Stimulated activated memory B cell treated with anti-CD40 and anti-IgM and Interleukin-4, amounts not matched to agents 10 μg/mL and 1 μg/mL and 100 μg/mL, for 72 hours (primary cell): ENCODE measurements at regions not wholly inside any gene's neighbourhood (a gene's known extent, or its start where the extent isn't known, plus 50 kb on each side); places are given as distances from the start of the nearest gene placed in this dataset.

Experiments
- ATAC-seq: fragments of 150-1000 bp; cut with Tn5 transposase; 2 replicates; pipeline ENCODE4 v1.10.0; 2021
- H3K27ac Mint-ChIP-seq: one replicate; pipeline ENCODE4 v1.8.0; 2022; ENCODE audit warnings: mild to moderate bottlenecking, mixed read lengths
- H3K27me3 Mint-ChIP-seq: one replicate; pipeline ENCODE4 v1.8.0; 2022; ENCODE audit warnings: mixed read lengths
- H3K36me3 Mint-ChIP-seq: one replicate; pipeline ENCODE4 v1.8.0; 2022; ENCODE audit warnings: mixed read lengths
- H3K4me1 Mint-ChIP-seq: one replicate; pipeline ENCODE4 v1.8.0; 2022; ENCODE audit warnings: mixed read lengths
- H3K4me3 Mint-ChIP-seq: one replicate; pipeline ENCODE4 v1.8.0; 2022; ENCODE audit warnings: mild to moderate bottlenecking, moderate library complexity, mixed read lengths
- H3K9me3 Mint-ChIP-seq: one replicate; pipeline ENCODE4 v1.8.0; 2022; ENCODE audit warnings: mixed read lengths

DNA sequence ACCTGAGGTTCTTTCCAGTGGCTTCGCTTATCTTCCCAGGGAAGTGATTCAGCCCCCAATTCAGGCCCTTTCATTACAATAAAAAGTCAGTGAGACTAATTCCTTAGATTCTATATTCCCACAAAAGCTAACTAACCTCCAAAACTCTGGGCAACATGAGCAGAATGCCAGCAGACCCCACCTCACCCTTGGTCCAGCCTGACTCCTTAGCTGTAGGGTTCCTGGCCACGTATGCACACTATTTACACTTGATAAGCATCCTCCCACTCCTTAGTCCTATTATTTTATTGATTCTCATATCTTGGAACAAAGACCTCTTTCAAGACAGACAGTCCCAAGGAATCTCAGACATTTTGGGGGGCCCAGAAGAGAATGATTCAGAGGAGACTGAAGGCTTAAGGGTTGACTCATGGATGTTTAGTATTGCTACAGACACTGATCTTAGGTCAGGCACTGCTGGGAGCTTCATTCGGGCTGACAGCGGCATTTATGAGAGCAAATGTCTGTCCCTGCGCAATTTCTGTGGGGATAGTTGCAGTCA, 162.6 kb upstream of the GDF10 start:
- no peak for ATAC-seq
- Mint-ChIP-seq H3K27me3 (no peaks in the 10 kb centered on the region), H3K36me3 (no peaks in the 10 kb centered on the region), H3K27ac (no peak overlapping the region), H3K9me3 (no peaks in the 10 kb centered on the region), H3K4me1 (peaks cover 8% of the 10 kb centered on the region), H3K4me3 (no peak overlapping the region)

DNA sequence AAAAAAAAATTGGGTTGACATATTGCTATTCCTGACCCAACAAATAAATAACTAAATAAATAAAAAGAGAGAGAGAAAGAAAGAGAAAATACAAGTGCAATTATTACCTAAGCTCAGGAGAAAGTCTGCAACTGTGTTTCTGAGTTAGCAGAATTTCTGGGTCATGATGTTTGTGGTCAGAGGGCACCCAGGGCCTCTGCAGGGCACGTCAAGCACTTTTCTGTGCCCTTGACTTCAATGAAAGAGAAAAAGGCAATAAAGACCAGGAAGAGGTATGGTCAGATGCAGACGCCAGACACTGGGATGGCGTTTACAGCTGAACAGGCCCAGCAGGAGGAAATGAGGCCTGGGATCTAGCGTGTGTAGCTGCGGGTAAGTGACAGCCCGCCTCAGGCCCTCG, 160.9 kb upstream of the GDF10 start:
- H3K9me3 Mint-ChIP-seq: no peaks in the 10 kb centered on the region
- peaks cover 3% of the 10 kb centered on the region for H3K4me1 Mint-ChIP-seq
- no peak for ATAC-seq
- no peaks in the 10 kb centered on the region for H3K36me3 Mint-ChIP-seq
- H3K4me3 Mint-ChIP-seq: no peak overlapping the region
- peaks cover 11% of the 10 kb centered on the region for H3K27me3 Mint-ChIP-seq
- H3K27ac Mint-ChIP-seq: no peak overlapping the region

DNA sequence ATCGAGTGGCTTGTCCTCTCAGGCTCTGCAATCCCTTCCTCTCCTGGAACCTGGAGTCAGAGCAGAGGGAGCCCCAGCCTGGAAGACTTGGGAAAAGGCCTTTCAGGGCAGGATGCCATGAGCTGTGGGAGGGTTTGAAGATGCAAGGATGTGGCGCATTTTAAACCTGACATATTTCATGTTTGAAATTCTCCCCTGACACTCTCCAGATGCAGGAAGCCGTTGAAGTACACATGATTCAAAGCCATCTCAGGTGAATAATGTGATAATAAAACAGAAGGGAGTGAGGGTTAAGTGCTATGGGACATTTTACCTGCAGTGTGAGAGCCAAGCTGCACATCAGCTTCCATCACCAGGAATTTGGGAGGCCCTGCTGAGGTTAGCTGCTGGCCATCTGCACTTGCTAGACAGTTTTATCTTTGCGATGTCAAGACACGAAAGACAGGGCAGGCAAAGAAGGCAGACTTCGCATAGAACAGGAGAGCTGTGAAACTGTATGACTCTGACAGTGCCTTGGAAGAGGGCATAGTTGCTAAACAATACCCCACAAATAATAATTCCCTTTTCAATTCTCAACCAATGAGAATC, 159.1 kb upstream of the GDF10 start:
- Mint-ChIP-seq H3K9me3 (no peaks in the 10 kb centered on the region), H3K27ac (no peak overlapping the region), H3K4me1 (no peaks in the 10 kb centered on the region), H3K36me3 (no peaks in the 10 kb centered on the region), H3K27me3 (peaks cover 12% of the 10 kb centered on the region), H3K4me3 (no peak overlapping the region)
- ATAC-seq: no peak

DNA sequence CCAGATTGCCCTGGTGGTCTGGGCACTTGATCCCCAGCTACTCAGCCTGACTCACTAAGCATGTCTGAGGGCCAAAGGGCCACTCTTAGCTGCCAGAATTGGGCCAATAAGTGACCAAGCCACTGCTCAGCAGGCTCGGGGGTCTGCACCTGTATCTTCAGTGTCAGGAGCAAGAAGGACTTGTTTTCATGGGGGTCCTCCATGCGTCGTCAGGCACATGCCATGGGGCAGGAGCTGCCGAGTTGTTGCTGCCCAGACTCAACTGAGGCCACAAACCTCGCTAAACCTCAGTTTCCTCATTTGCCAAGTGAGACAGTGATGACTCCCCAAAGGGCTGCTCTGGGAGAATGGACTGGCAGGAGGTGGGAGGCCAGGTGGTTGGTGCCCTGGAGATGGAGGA, 158.6 kb upstream of the GDF10 start:
- no peak for ATAC-seq
- Mint-ChIP-seq H3K27ac (no peak overlapping the region), H3K4me1 (no peaks in the 10 kb centered on the region), H3K9me3 (no peaks in the 10 kb centered on the region), H3K4me3 (no peak overlapping the region), H3K36me3 (no peaks in the 10 kb centered on the region), H3K27me3 (peaks cover 12% of the 10 kb centered on the region)

DNA sequence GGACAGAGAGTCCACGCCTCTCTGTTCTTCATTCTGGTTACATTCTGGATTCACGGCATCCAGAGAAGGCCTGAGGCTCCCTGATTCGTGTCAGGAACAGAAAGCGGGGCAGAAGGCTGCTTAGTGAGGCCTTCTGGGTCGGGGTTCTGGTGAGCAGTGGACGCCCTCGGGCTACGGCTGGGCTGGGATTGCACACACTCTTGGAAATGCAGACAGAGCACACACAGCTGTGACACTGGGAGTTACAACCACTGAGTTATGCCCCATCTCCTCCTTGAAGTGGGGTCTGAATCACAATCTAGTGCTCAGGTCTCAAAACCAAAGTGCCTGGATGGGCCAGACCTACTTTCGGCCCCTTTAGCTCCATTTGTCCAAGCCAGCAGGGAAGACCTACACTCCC, 156.9 kb upstream of the GDF10 start:
- no peak for ATAC-seq

DNA sequence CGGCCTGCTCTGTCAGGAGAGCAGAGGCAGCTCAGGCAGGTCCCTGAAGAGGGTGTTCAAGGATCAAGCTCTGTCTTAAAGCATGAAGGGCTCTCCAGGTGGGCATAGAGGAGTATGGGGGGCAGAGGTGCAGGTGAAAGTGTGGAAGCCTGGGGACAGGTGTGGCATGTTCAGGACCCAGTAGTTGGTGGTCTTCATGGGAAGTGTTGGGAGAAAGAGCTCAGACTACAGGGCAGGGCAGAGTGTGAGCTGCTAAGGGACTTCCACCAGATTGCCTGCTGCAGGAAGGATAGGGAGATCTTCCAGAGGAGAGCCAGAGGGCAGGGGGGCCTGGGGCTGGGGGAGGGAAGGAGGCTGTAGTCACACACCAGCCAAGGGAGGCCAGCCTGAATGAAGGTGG, 156.5 kb upstream of the GDF10 start:
- Mint-ChIP-seq H3K4me3 (no peak overlapping the region), H3K27ac (no peak overlapping the region), H3K9me3 (no peaks in the 10 kb centered on the region), H3K36me3 (no peaks in the 10 kb centered on the region), H3K4me1 (no peaks in the 10 kb centered on the region), H3K27me3 (peaks cover 12% of the 10 kb centered on the region)
- ATAC-seq: no peak

More for the DNA sequence above, 156.9 kb upstream of the GDF10 start:
- Mint-ChIP-seq H3K9me3 (no peaks in the 10 kb centered on the region), H3K4me1 (no peaks in the 10 kb centered on the region), H3K27ac (no peak overlapping the region), H3K4me3 (no peak overlapping the region), H3K36me3 (no peaks in the 10 kb centered on the region), H3K27me3 (peaks cover 12% of the 10 kb centered on the region)

DNA sequence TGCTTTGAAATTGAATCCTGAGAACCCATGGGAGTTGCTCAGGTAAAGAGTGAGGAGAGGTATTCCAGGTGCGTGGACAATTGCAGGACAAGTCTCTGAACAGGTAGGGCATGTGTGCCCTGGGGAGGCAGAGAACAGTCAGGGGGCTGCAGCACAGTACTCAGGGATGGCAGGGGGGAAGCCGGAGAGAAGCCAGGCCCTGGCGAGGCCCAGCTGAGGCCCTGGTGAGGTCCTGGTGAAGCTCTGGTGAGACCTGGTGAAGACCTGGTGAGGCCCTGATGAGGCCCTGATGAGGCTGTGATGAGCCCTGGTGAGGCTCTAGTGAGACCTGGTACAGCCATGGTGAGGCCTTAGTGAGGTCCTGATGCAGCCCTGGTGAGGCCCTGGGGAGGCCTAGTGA, 155.5 kb upstream of the GDF10 start:
- H3K36me3 Mint-ChIP-seq: no peaks in the 10 kb centered on the region
- ATAC-seq: peak; percentile 31
- H3K27me3 Mint-ChIP-seq: peaks cover 12% of the 10 kb centered on the region
- H3K4me3 Mint-ChIP-seq: no peak overlapping the region
- no peak overlapping the region for H3K27ac Mint-ChIP-seq
- no peaks in the 10 kb centered on the region for H3K4me1 Mint-ChIP-seq
- H3K9me3 Mint-ChIP-seq: no peaks in the 10 kb centered on the region

DNA sequence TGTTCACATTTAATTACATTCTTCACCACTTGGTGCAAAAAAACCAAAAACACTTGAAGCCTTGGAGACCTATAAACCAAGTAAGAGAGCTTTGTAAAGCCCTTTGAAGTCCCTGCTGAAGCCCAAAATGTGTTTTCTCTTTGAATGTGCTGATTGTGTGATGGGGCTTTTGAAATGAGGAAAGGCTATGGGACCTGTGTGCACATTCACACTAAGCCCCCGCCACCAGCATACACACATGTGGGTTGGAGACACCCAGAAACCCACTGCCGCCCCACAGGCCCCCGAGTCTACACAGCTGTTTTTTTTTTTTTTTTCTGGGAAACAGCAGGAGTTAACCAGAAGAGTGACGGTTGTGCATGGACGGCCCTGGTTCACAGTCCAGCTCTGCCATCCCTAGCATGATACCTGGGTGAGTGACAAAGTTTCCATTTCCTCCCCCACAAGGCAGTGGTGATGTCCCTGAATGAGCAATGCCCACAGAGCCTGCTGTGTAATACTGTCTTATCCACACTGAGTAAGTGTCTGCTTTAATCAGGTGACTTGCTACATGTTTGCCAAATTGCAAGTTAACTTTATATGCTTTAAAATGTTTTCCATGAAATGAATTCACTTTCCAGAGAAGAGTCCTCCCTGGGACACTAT, 154.6 kb upstream of the GDF10 start:
- Mint-ChIP-seq H3K27me3 (peaks cover 12% of the 10 kb centered on the region), H3K27ac (no peak overlapping the region), H3K4me1 (no peaks in the 10 kb centered on the region), H3K36me3 (no peaks in the 10 kb centered on the region), H3K9me3 (no peaks in the 10 kb centered on the region), H3K4me3 (no peak overlapping the region)
- ATAC-seq: no peak

DNA sequence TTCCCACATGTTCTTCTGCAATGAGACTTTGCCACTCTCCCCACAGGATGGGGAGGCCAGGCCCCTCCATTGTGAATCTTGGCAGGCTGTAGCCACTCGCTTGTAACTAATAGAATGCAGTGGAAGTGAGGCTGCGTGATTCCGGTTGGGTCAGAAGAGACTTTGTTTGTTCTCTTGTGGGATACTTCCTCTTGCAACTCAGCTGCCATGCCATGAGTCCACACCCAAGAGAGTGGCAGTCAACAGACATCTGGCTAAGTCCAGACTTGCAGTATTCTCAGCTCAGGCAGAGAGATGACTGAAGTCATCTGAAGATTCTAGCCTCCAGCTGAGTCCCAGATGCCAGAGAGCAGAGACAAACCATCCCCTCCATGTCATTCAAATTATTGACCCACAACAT, 153.4 kb upstream of the GDF10 start:
- Mint-ChIP-seq H3K4me3 (no peak overlapping the region), H3K36me3 (no peaks in the 10 kb centered on the region), H3K9me3 (no peaks in the 10 kb centered on the region), H3K4me1 (no peaks in the 10 kb centered on the region), H3K27ac (no peak overlapping the region), H3K27me3 (peaks cover 12% of the 10 kb centered on the region)
- ATAC-seq: no peak

DNA sequence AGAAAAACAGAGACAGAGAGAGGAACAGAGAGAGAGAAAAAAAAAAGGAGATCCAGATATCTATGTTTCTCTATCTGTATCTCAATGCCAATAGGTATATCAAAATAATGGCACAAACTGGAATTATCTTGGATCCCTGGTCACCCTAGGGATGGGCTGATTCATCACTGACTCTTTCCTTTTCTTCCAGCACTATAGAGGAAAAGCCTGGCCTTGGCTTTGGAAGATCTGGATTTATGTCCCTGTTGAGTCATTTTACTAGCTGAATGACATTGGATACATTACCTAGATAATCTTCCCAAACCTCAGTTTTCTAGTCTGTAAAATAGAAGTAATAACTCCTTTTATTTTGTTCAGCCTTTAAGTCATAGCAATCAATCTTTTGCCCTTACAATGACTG, 152.8 kb upstream of the GDF10 start:
- Mint-ChIP-seq H3K4me1 (no peaks in the 10 kb centered on the region), H3K27ac (no peak overlapping the region), H3K36me3 (no peaks in the 10 kb centered on the region), H3K9me3 (no peaks in the 10 kb centered on the region), H3K4me3 (no peak overlapping the region), H3K27me3 (peaks cover 12% of the 10 kb centered on the region)
- ATAC-seq: no peak

DNA sequence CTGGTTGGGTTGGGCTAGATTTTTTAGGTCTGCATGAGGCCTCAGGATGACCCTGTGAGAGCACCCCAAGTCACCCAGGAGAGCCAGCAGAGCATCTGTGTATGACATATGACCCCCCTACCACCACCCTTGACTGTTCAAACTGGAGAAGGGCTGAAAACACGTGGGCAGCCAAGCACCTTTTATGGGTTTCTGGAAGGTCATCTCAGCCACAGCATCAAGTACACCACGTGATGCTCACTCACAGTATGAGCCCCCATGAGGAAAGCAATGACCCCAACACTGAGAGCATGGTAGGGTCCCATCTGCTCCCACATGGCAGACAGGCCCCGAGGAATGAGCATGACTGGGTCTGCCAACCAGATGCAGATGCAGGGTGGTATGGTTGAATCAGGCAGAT, 149.4 kb upstream of the GDF10 start:
- H3K27ac Mint-ChIP-seq: no peak overlapping the region
- no peaks in the 10 kb centered on the region for H3K4me1 Mint-ChIP-seq
- H3K36me3 Mint-ChIP-seq: peaks cover 5% of the 10 kb centered on the region

DNA sequence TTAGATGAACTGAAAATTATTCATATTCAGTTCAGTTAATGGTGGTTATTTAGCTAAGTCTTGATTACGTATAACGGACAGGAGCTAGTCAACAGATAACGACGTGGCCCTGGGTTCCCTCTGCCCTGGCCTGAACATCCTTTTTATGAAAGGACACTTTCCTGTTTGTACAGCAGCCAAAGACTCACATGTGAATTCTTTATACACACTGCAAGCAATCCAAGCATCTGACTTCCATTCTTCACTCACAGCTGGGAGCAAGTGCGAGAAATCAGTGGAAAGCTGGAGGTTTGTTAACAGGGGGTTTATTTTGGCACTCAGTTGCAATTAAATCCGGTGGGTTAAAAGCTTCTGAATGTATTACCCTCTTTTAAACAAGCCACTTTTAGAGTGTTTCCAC, 148.1 kb upstream of the GDF10 start:
- peaks cover 10% of the 10 kb centered on the region for H3K9me3 Mint-ChIP-seq
- H3K4me1 Mint-ChIP-seq: no peaks in the 10 kb centered on the region
- no peak for ATAC-seq
- no peak overlapping the region for H3K27ac Mint-ChIP-seq
- no peak overlapping the region for H3K4me3 Mint-ChIP-seq
- peaks cover 15% of the 10 kb centered on the region for H3K27me3 Mint-ChIP-seq
- peaks cover 5% of the 10 kb centered on the region for H3K36me3 Mint-ChIP-seq

More for the DNA sequence above, 149.4 kb upstream of the GDF10 start:
- peaks cover 14% of the 10 kb centered on the region for H3K27me3 Mint-ChIP-seq
- H3K4me3 Mint-ChIP-seq: no peak overlapping the region
- ATAC-seq: peak; percentile 10
- peaks cover 6% of the 10 kb centered on the region for H3K9me3 Mint-ChIP-seq

DNA sequence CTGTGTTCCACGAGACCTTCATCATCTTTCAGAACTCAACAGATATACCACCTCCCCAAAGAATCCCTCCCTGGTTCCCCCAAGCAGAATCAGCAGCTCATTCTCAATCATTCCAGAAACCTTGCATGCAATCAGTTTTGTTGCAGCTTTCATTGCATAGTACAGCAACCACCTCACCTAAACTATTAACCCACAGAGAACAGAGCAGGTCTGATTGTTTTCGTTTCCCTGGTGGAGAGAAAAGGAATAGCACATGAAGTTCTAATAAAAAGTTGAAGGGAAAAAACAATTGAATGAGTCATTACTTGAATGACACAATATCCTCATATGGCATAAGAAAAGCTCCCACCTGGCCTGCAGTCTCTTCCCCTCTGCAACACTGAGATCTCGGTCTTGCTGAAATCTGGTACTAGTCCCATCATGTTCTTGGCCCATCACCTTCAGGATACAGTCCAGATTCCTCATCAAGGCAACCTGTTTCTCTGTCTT, 147.1 kb upstream of the GDF10 start:
- peaks cover 5% of the 10 kb centered on the region for H3K36me3 Mint-ChIP-seq
- no peaks in the 10 kb centered on the region for H3K4me1 Mint-ChIP-seq
- H3K4me3 Mint-ChIP-seq: no peak overlapping the region
- H3K9me3 Mint-ChIP-seq: peaks cover 10% of the 10 kb centered on the region
- H3K27me3 Mint-ChIP-seq: peaks cover 25% of the 10 kb centered on the region
- H3K27ac Mint-ChIP-seq: no peak overlapping the region
- no peak for ATAC-seq

DNA sequence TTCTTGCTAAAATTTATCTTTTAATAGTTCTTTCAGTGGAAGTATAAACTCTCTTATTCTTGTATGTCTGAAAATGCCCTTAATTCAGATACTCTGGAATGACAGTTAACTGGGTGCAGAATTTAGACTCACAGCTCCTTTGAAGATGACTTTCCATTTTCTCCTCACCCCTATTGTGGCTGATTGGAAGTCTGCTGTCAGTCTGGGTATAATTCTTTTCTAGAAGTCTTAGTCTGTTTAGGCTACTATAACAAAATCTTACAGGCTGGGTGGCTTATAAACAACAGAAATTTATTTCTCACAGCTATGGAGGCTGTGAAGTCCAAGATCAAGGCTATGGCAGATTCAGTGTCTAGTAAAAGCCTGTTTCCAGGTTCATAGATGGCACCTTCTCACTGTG, 145.2 kb upstream of the GDF10 start:
- Mint-ChIP-seq H3K27ac (no peak overlapping the region), H3K36me3 (peaks cover 5% of the 10 kb centered on the region), H3K27me3 (peaks cover 33% of the 10 kb centered on the region), H3K4me3 (no peak overlapping the region), H3K4me1 (no peaks in the 10 kb centered on the region), H3K9me3 (peaks cover 10% of the 10 kb centered on the region)
- ATAC-seq: no peak

DNA sequence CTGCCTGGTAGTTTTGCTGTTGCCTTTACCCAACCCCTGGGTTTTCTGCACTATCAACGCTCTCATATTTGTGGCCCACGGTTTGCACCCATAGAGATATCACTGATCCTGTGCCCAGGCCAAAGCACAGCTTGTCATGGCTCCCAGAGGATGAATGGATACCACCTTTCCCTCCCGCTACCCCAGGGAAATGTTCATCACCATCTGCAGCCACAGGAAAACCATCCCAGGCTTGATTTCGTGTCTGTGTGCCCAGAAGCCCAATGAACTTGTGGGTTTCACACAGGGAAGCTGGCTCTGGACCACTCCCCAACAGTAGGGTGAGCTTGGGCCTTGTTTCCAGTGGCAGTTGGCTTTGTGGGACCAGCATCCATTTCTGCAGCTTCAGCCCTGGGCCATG, 143.1 kb upstream of the GDF10 start:
- H3K4me3 Mint-ChIP-seq: no peak overlapping the region
- H3K9me3 Mint-ChIP-seq: peaks cover 10% of the 10 kb centered on the region
- H3K27ac Mint-ChIP-seq: no peak overlapping the region
- peaks cover 5% of the 10 kb centered on the region for H3K36me3 Mint-ChIP-seq
- no peak for ATAC-seq
- peaks cover 54% of the 10 kb centered on the region for H3K27me3 Mint-ChIP-seq
- no peaks in the 10 kb centered on the region for H3K4me1 Mint-ChIP-seq
